ENCODE measurements at regions not wholly inside any gene's neighbourhood (a gene's known extent, or its start where the extent isn't known, plus 50 kb on each side); places are given as distances from the start of the nearest gene placed in this dataset.

DNA sequence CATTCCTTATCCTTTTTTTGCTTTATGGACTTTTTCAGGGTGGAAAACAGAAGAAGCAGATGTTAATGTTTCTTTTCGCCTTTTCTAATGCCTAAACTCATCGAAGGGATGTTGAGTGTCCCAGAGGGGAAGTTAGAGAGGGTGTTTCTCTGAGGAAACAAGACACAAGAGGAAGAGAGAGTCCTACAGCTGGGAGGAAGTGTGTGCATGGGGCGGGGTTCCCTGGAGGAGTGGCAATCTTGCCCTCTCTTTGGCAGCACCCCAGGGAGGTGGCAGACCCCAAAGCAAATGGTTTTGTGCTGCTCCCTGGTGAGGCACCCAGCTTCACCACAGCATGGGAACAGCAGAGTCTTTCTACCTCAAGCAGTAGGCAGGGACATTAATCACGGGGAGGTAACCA is 377.6 kb downstream of the RND3 start:
- Histone ChIP-seq H3K4me3 (ENCODE audit: low read length) (no peak overlapping the region), H3K27me3 (ENCODE audit: control insufficient read depth, insufficient read depth, low read length) (no peaks in the 10 kb centered on the region), H3K4me1 (ENCODE audit: control insufficient read depth, insufficient read depth, low read length) (no peaks in the 10 kb centered on the region), H3K9ac (ENCODE audit: low read length) (no peak overlapping the region), H3K36me3 (ENCODE audit: control insufficient read depth, insufficient read depth, low read length) (no peaks in the 10 kb centered on the region), H3K27ac (ENCODE audit: low read depth, low read length) (no peak overlapping the region)

DNA sequence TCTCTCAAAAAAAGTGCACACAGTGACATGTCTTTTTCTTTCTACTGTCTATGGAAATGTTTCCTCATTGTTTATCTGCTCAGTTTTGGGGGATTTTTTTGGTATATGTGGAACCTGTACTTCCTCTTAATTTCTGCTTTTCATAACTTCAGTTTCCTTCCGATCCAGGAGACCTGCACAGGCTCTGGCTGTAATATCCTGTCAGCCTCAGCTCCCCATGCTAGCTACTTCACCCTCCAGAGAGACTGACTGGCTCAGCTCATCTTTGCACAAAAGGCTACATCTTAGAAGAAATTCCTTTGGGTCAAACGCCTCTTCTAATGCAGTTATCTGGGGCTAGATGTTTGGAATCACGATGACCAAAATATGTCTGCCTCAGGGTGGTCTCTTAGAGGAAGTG is 378.4 kb downstream of the RND3 start:
- Histone ChIP-seq H3K4me1 (ENCODE audit: control insufficient read depth, insufficient read depth, low read length) (no peaks in the 10 kb centered on the region), H3K9ac (ENCODE audit: low read length) (no peak overlapping the region), H3K27me3 (ENCODE audit: control insufficient read depth, insufficient read depth, low read length) (no peaks in the 10 kb centered on the region), H3K36me3 (ENCODE audit: control insufficient read depth, insufficient read depth, low read length) (no peaks in the 10 kb centered on the region), H3K27ac (ENCODE audit: low read depth, low read length) (no peak overlapping the region), H3K4me3 (ENCODE audit: low read length) (no peak overlapping the region)

DNA sequence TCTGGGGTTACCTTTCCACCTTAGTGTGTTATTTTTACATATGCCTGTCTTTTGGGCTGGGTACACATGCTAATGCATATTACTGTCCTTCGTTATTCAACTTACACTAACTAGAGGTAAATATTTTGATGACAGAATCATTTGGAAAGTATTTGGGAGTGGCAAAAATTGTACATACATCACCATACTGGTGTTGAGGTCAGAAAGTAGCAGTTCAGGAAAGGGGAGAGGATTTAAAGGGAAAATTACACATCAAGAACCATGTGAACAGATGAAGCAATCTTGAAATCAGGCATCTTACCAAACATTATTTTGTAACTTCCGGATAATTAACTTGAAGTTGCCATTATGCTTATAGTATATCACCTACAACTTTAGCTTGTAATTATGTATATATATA is 379.7 kb downstream of the RND3 start:
- H3K27me3 ChIP-seq (ENCODE audit: control insufficient read depth, insufficient read depth, low read length): no peaks in the 10 kb centered on the region
- H3K36me3 ChIP-seq (ENCODE audit: control insufficient read depth, insufficient read depth, low read length): no peaks in the 10 kb centered on the region
- no peaks in the 10 kb centered on the region for H3K4me1 ChIP-seq (ENCODE audit: control insufficient read depth, insufficient read depth, low read length)
- no peak overlapping the region for H3K4me3 ChIP-seq (ENCODE audit: low read length)
- H3K27ac ChIP-seq (ENCODE audit: low read depth, low read length): no peak overlapping the region
- no peak overlapping the region for H3K9ac ChIP-seq (ENCODE audit: low read length)

DNA sequence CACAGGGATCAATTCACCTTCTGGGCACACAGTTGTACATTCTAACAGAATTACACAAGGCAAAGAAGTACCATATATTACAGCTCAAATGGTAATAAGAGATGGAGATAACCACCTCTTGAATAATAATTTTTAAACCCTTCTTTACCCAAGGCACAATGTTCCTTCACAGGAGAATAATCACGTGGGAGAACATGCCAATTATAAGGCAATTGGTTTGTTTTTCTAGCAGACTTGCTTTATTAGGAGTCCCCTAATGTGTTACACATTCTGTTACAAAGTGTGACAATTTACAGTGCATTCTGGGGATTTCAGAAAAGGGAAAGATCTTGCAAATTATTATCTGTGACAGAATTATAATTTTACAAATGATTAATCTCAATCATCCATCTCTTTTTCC is 380.3 kb downstream of the RND3 start:
- Histone ChIP-seq H3K36me3 (ENCODE audit: control insufficient read depth, insufficient read depth, low read length) (no peaks in the 10 kb centered on the region), H3K27me3 (ENCODE audit: control insufficient read depth, insufficient read depth, low read length) (no peaks in the 10 kb centered on the region), H3K9ac (ENCODE audit: low read length) (no peak overlapping the region), H3K4me1 (ENCODE audit: control insufficient read depth, insufficient read depth, low read length) (no peaks in the 10 kb centered on the region), H3K27ac (ENCODE audit: low read depth, low read length) (no peak overlapping the region), H3K4me3 (ENCODE audit: low read length) (no peak overlapping the region)

DNA sequence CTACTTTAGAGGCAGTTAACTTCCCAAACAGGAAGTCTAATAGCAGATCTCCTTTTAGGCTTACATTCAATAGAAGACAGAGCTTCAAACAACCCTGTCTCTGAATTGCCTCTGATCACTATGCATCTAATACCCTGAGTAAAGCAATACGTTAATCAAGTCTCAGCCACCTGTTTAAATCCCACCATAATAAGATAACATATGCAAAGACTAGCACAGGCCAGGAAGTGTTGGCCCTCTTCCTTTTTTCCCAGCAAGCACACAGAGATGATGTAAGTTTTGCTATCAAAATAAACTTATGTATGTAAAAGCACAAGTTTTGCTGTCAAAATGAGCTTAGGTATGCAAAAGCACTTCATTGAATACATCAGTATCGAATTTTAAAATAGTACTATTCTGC is 385.5 kb downstream of the RND3 start:
- Histone ChIP-seq H3K9ac (ENCODE audit: low read length) (no peak overlapping the region), H3K27me3 (ENCODE audit: control insufficient read depth, insufficient read depth, low read length) (no peaks in the 10 kb centered on the region), H3K36me3 (ENCODE audit: control insufficient read depth, insufficient read depth, low read length) (no peaks in the 10 kb centered on the region), H3K4me1 (ENCODE audit: control insufficient read depth, insufficient read depth, low read length) (no peaks in the 10 kb centered on the region), H3K27ac (ENCODE audit: low read depth, low read length) (no peak overlapping the region), H3K4me3 (ENCODE audit: low read length) (no peak overlapping the region)

DNA sequence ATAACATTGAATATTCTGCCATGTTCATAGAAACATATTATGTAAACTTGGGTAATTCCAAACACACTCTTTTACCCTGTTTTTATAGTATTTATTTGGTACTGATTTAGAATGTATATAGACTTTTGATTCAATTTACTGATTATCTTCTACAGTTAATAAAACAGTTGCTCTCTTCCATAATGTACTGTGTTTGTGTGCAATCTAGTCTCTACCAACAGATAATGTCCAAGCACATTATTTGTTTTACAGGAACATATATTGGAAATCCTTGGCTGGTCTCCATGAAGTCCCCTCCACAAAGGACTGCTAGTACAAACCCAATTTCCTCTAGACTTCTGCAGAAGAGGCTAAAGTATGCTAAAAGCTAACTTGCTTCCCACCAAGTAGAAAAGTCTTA is 386.6 kb downstream of the RND3 start:
- H3K4me3 ChIP-seq (ENCODE audit: low read length): no peak overlapping the region
- H3K27me3 ChIP-seq (ENCODE audit: control insufficient read depth, insufficient read depth, low read length): no peaks in the 10 kb centered on the region
- no peaks in the 10 kb centered on the region for H3K36me3 ChIP-seq (ENCODE audit: control insufficient read depth, insufficient read depth, low read length)

DNA sequence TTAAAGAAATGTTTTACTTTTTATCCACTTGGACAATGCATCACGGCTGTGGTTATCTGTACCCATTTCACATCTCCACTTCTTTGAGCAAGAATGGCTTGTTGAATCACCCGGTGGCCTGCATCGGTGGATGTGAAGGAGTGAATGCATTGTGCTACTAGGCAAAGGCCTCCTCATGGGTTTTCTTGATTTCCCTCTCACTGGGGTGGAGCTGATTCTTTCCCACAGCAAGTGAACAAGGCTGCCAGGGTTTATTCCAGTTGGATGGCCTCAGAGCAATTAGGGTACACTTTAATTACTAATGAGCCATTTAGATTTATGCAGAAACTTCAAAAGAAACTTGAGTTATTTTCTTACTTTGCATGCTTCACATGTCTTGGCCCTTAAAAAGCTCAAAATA is 387.1 kb downstream of the RND3 start:
- no peak overlapping the region for H3K9ac ChIP-seq (ENCODE audit: low read length)
- H3K27ac ChIP-seq (ENCODE audit: low read depth, low read length): no peak overlapping the region
- H3K27me3 ChIP-seq (ENCODE audit: control insufficient read depth, insufficient read depth, low read length): no peaks in the 10 kb centered on the region
- no peaks in the 10 kb centered on the region for H3K4me1 ChIP-seq (ENCODE audit: control insufficient read depth, insufficient read depth, low read length)
- no peaks in the 10 kb centered on the region for H3K36me3 ChIP-seq (ENCODE audit: control insufficient read depth, insufficient read depth, low read length)
- no peak overlapping the region for H3K4me3 ChIP-seq (ENCODE audit: low read length)

More for the DNA sequence above, 386.6 kb downstream of the RND3 start:
- H3K27ac ChIP-seq (ENCODE audit: low read depth, low read length): no peak overlapping the region
- H3K4me1 ChIP-seq (ENCODE audit: control insufficient read depth, insufficient read depth, low read length): no peaks in the 10 kb centered on the region
- no peak overlapping the region for H3K9ac ChIP-seq (ENCODE audit: low read length)

DNA sequence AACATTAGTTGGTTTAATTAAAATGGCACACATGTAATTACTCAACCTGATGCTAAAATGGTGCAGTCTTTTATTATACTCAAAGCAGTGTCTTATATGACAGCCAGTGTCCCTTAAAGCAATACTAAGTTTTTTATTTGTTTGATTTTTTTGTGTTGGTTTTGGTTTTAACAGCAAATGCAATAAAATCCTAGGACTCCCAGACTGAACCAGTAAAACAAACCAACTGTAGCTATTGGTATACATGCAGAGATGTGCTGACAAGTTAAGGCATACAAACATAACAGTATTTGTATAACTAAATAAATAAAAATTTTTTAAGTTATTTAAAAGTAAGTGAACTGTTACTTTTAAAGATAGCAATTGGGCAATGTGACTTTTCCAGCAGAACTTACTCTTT is 387.7 kb downstream of the RND3 start:
- no peaks in the 10 kb centered on the region for H3K4me1 ChIP-seq (ENCODE audit: control insufficient read depth, insufficient read depth, low read length)
- H3K9ac ChIP-seq (ENCODE audit: low read length): no peak overlapping the region

DNA sequence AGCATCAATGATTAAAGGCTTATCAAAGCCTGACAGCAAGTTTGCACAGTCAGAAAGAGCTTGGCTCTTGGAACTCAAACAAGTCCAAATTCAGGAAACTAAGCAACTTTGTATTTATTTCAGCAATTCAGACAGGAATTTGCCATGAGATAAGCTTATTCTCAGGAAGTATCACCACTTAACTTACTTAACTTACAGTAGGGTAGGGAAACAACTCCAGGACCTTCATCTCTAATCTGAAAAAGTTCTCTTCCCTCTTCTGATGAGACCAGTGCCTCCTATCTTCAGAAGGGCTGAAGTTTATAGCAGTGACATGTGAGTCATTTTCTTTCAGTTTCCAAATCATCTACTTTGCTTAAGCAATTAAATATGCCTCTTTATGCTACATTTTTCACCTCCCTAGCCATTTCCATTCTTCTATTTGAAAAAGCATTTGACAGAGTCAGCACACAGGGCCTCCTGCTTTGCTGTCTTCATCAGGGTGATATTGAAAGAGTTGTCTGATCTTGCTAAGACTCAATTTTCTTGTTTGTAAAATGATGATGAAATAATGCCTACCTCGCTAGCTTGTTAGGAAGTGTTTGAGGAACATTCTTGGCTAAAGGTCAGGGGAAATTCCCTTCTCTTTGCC is 389.5 kb downstream of the RND3 start:
- H3K27me3 ChIP-seq (ENCODE audit: control insufficient read depth, insufficient read depth, low read length): no peaks in the 10 kb centered on the region
- H3K4me3 ChIP-seq (ENCODE audit: low read length): no peak overlapping the region
- H3K9ac ChIP-seq (ENCODE audit: low read length): no peak overlapping the region
- H3K36me3 ChIP-seq (ENCODE audit: control insufficient read depth, insufficient read depth, low read length): no peaks in the 10 kb centered on the region
- no peaks in the 10 kb centered on the region for H3K4me1 ChIP-seq (ENCODE audit: control insufficient read depth, insufficient read depth, low read length)
- no peak overlapping the region for H3K27ac ChIP-seq (ENCODE audit: low read depth, low read length)

More for the DNA sequence above, 387.7 kb downstream of the RND3 start:
- no peak overlapping the region for H3K4me3 ChIP-seq (ENCODE audit: low read length)
- no peaks in the 10 kb centered on the region for H3K36me3 ChIP-seq (ENCODE audit: control insufficient read depth, insufficient read depth, low read length)
- H3K27me3 ChIP-seq (ENCODE audit: control insufficient read depth, insufficient read depth, low read length): no peaks in the 10 kb centered on the region
- no peak overlapping the region for H3K27ac ChIP-seq (ENCODE audit: low read depth, low read length)

DNA sequence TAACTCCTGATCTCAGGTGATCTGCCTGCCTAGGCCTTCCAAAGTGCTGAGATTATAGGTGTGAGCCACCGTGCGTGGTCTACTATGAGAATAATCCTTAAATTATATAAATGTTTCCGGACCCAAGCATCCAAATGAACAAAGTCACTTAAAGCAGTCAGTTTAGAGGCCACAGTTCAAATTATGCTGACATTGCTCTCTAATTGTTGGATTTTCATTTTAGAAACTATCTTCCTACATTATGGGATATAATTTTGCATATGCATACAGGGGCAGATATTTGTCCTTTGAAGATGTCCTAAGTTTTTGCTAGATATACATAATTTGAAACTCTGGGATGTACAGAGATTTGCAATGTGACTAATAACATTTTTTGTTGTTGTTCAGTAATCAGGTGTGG is 390.1 kb downstream of the RND3 start:
- H3K27me3 ChIP-seq (ENCODE audit: control insufficient read depth, insufficient read depth, low read length): no peaks in the 10 kb centered on the region
- H3K36me3 ChIP-seq (ENCODE audit: control insufficient read depth, insufficient read depth, low read length): no peaks in the 10 kb centered on the region
- H3K4me1 ChIP-seq (ENCODE audit: control insufficient read depth, insufficient read depth, low read length): no peaks in the 10 kb centered on the region
- no peak overlapping the region for H3K27ac ChIP-seq (ENCODE audit: low read depth, low read length)
- no peak overlapping the region for H3K9ac ChIP-seq (ENCODE audit: low read length)
- no peak overlapping the region for H3K4me3 ChIP-seq (ENCODE audit: low read length)

DNA sequence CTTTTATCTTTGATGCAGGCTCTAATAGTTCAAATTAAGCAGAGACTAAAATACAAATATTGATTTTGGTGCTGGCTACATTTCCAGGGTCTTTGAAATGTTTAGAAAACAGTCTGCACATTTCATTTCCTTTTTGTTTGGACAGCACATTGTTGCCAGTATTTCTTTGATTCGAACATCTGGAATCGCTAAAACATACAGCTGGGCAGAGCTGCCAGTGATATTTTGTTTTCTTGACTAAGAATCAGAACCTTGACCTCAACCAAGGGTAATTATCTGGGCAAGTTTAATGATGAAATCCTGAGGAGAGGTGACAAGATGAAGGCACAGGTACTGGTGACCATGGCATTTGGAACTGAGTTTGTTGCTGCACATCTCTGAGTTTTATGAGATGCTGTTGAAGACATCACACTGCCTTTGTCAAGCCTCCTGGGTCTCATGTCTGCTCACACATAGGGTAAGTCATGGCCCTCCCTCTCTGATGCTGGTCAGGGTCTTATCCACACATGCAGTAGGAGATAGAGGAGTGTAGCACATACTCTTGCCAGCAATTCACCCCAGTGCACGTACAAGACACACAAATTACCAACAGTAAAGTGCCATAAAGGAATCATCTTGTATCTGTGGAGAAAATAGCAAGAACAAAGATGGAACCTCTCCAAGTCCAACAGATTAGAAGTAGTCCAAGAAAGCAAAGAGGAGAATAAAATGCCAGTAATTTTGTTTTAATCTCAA is 391.9 kb downstream of the RND3 start:
- Histone ChIP-seq H3K4me1 (ENCODE audit: control insufficient read depth, insufficient read depth, low read length) (no peaks in the 10 kb centered on the region), H3K27me3 (ENCODE audit: control insufficient read depth, insufficient read depth, low read length) (no peaks in the 10 kb centered on the region), H3K36me3 (ENCODE audit: control insufficient read depth, insufficient read depth, low read length) (no peaks in the 10 kb centered on the region), H3K27ac (ENCODE audit: low read depth, low read length) (no peak overlapping the region), H3K4me3 (ENCODE audit: low read length) (no peak overlapping the region), H3K9ac (ENCODE audit: low read length) (no peak overlapping the region)

DNA sequence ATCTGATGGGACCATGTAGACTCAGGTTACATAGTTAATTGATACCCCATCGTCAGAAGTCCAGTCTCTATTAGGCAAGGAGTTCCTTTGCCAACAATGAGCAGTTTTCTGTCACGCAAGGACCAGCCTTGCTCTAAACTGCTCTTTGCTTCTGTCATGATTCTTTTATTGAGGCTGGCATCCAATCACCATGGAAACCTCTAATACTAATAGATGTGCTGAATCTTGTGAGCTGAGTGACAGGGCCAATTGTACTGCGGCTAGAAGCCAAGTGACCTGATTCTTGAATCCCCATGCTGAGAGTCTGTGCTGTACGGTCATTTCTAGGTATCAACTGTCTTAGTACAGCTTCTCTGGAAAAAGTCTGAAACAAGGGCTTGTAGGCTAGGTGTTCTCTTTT is 395.6 kb downstream of the RND3 start:
- Histone ChIP-seq H3K27ac (ENCODE audit: low read depth, low read length) (no peak overlapping the region), H3K36me3 (ENCODE audit: control insufficient read depth, insufficient read depth, low read length) (no peaks in the 10 kb centered on the region), H3K9ac (ENCODE audit: low read length) (no peak overlapping the region), H3K4me1 (ENCODE audit: control insufficient read depth, insufficient read depth, low read length) (no peaks in the 10 kb centered on the region), H3K27me3 (ENCODE audit: control insufficient read depth, insufficient read depth, low read length) (no peaks in the 10 kb centered on the region), H3K4me3 (ENCODE audit: low read length) (no peak overlapping the region)

DNA sequence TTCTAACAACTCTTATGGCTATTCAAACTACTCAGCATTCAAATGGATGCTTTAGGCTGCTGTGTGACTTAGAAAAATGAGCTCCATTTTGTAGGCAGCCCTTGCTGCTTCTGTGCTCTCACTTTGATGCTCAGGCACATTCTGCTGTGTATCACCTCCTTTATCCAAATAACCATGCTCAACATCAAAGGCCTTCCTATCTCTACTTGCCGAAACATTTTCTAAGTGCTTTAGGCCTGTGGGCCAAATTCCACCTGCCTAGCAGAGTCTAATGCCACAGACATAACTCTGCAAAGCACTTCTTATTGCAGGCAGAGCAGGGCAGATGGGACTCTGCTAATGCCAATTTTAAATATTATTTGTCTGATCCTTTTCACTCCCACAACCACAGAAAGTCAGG is 397.4 kb downstream of the RND3 start:
- Histone ChIP-seq H3K36me3 (ENCODE audit: control insufficient read depth, insufficient read depth, low read length) (no peaks in the 10 kb centered on the region), H3K27me3 (ENCODE audit: control insufficient read depth, insufficient read depth, low read length) (no peaks in the 10 kb centered on the region), H3K27ac (ENCODE audit: low read depth, low read length) (no peak overlapping the region), H3K9ac (ENCODE audit: low read length) (no peak overlapping the region), H3K4me1 (ENCODE audit: control insufficient read depth, insufficient read depth, low read length) (no peaks in the 10 kb centered on the region), H3K4me3 (ENCODE audit: low read length) (no peak overlapping the region)

Data from rectal smooth muscle tissue (tissue), 1 donor.